GM12874 (cell line): ENCODE measurements at regions not wholly inside any gene's neighbourhood (a gene's known extent, or its start where the extent isn't known, plus 50 kb on each side); places are given as distances from the start of the nearest gene placed in this dataset.

ENCODE experiments used
- CTCF ChIP-seq: IDR thresholded peaks from 2 replicates; pipeline ENCODE4 v1.5.1; 2011; ENCODE audit warnings: low read depth, mild to moderate bottlenecking, control low read depth, low read length, moderate library complexity; ENCODE audit not compliant: insufficient read depth

- TF ChIP-seq CTCF: no peak
Measured at GRCh38 chr6:79842376-79843040, 104.8 kb downstream of the ELOVL4 start.

- TF ChIP-seq CTCF: no peak
Measured at GRCh38 chr6:79841577-79842375, 105.6 kb downstream of the ELOVL4 start.

GRCh38 chr6:79838851-79839250 lies 108.5 kb downstream of the ELOVL4 start:
- no peak for TF ChIP-seq CTCF

GRCh38 chr6:79833964-79834284 lies 113.4 kb downstream of the ELOVL4 start:
- TF ChIP-seq CTCF: no peak

GRCh38 chr6:79833264-79833963 lies 113.9 kb downstream of the ELOVL4 start:
- TF ChIP-seq CTCF: no peak

- TF ChIP-seq CTCF: no peak
Measured at GRCh38 chr6:79832723-79833122, 114.6 kb downstream of the ELOVL4 start.

GRCh38 chr6:79824202-79824601 lies 123.2 kb downstream of the ELOVL4 start:
- TF ChIP-seq CTCF: no peak
